Ramos (cell line): ENCODE measurements at regions not wholly inside any gene's neighbourhood (a gene's known extent, or its start where the extent isn't known, plus 50 kb on each side); places are given as distances from the start of the nearest gene placed in this dataset.
"Not testable (repeated sequence)": the region's sequence is repeated elsewhere in the genome, so short reads cannot be mapped to it uniquely, and the experiment has no call there.

Experiments
- in situ Hi-C: fragments of 300-500 bp; cut with MboI; formaldehyde crosslinking; loops from one replicate; pipeline ENCODE4 v1.14.3; 2022; ENCODE audit warnings: low sequenced_read_pairs; ENCODE audit not compliant: unreplicated experiment

GRCh38 chr14:38973083-38973700 lies 129.8 kb downstream of the SEC23A start:
- in situ Hi-C loops: no loop called here

DNA sequence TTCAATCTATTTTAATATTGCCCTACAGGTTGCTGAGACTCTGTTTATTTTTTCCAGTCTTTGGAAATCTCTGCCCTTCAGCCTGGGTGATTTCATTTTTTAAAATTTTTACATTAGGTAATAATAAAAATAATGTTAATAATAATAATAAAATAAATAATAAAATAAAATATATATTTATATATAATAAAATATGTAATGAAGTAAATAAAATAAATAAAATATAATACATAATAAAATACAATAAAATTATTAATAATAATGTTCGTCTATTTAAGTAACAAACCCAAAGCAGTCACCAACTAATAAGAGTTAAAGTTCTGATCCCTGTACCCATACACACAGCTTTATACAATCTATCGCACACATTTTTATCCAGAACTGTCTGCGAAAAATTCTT lies 130.5 kb downstream of the SEC23A start:
- in situ Hi-C loops: no loop called here

DNA sequence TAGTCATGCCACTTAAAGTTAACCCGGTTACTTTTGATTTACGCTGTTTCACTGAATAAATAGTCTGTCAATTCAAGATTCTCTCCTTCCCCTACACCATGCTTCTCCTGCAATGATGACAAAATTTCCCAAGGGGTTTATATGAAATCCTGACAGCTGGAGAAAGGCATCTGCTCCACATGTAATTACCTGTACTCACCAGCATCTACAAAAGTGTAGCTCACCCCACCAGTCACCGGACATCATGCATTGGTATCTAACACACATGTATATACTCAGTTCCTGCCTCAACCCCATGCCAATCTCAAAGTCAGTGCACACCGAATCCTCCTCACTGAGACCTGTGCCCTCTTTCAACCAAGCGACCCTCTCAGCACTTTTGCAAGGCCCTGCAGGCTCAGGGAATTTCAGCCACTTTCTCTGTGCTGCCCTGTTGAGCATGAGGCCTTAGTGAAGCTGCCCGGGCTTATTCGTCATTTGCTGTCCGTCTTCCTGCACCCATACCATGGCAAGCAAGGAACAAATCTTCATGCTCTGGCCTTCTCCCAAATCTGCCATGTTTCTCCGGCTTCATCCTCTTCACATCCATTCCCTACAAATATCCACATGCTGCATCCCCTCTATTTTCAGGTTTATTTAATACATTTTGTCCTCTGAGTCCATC lies 131.6 kb downstream of the SEC23A start:
- in situ Hi-C loops: no loop called here

DNA sequence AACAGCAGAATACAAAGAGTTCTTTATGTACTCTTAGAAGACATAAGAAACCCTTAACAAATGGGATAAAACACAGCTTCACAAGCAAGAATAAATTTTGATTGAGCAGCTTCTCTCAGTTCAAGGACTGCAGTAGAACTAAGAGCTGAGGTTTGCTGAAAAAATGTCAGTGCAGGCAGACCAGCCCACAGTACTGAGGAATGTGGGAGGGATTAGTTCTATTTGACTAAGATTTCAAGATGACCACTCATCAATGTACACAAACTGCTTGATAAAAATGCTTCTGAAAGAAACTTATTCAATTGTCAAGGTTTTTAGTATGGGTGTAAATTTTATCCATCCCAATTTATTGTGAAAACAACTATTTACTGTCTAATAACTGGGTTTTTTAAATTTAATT lies 138.4 kb downstream of the SEC23A start:
- in situ Hi-C loops: no loop called here

- in situ Hi-C loops: no loop called here
Measured at GRCh38 chr14:38960946-38961531, 142.0 kb downstream of the SEC23A start.

DNA sequence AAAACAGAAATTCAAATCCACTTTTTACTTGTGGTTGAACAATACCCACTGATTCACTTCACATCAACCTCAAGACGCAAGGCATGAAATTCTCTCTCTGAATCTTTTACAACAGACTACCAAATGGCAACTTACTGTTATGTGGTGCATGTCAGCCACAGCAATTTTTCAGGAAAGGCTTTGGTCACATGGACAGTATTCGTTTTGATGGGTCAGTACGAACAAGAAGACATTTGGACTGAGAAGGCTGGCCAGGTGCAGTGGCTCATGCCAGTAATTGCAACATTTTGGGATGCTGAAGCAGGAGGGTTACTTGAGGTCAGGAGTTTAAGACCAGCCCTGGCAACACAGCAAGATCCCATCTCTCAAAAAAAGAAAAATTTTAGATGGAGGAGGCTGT lies 144.0 kb downstream of the SEC23A start:
- in situ Hi-C loops: no loop called here

DNA sequence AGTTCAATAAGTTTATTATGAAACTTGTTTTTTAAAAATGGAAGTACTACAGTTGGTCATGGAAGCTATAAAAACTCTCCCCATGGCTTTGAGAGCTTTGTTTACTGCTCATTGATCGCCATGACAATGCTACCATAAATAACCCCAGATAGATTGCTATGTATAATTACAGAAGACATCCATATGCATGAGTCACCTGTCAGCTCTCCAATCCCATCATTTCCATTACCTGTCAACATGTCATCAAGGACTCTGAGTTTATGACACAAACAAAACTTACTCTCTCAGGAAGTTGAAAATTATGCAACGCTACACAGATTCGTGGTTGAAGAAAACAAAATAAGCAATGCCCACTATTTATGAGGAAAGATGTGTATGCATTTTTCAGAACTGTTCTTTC lies 144.4 kb downstream of the SEC23A start:
- in situ Hi-C loops: no loop called here

- in situ Hi-C loops: no loop called here
Measured at GRCh38 chr14:38951451-38951850, 151.6 kb downstream of the SEC23A start.

DNA sequence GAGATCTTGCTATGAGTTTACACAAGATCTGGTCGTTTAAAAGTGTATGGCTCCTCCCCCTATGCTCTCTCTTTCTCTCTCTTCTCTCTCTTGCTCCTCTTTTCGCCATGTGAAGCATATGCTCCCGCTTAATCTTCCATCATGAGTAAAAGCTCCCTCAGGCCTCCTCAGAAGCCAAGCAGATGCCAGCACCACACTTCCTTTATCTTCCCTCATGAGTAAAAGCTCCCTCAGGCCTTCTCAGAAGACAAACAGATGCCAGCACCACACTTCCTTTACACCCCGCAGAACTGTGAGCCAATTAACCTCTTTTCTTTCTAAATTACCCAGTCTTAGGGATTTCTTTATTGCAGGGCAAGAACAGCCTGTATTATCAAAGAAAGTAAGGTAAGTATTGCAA lies 152.4 kb downstream of the SEC23A start:
- in situ Hi-C loops: no loop called here

GRCh38 chr14:38948576-38948975 lies 154.5 kb downstream of the SEC23A start:
- in situ Hi-C loops: no loop called here

- in situ Hi-C loops: no loop called here
Measured at GRCh38 chr14:38948171-38948570, 154.9 kb downstream of the SEC23A start.

DNA sequence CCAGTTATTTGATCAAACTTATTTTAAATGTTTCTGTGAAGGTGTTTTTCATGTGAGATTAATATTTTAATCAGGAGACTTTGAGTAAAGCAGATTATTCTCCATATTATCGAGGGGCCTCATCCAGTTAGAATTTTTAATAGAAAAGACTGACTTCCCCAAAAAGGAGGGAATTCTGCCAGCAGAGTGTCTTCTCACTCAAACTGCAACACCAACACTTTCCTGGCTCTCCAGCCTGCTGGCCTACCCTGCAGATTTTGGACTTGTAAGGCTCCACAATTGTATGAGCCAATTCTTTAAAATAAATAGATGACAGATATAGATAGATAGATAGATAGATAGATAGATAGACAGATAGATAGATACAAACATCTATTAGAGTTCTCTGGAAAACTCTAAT lies 155.7 kb downstream of the SEC23A start:
- in situ Hi-C loops: no loop called here

GRCh38 chr14:38944691-38945090 lies 158.3 kb downstream of the SEC23A start:
- in situ Hi-C loops: no loop called here

DNA sequence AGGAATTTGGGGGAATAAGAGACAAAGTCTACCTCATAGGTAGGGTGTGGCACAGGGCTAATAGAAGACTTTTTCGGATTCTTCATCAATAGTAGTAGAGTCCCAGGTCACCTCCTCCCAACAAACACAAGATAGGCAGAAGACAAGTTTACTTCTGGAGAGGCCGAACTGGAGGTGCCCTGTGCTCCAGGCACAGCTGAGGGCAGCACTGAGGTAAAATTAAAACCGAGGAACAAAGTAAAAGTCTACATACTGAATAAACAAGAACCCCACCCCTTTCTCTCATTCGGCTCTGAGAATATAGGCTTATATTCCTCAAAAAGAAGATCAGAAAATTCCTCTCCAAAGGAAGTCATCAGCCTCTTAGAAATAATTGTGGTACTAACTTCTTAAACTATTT lies 161.5 kb downstream of the SEC23A start:
- in situ Hi-C loops: no loop called here

GRCh38 chr14:38932653-38933000 lies 170.4 kb downstream of the SEC23A start:
- in situ Hi-C loops: not testable (repeated sequence)

DNA sequence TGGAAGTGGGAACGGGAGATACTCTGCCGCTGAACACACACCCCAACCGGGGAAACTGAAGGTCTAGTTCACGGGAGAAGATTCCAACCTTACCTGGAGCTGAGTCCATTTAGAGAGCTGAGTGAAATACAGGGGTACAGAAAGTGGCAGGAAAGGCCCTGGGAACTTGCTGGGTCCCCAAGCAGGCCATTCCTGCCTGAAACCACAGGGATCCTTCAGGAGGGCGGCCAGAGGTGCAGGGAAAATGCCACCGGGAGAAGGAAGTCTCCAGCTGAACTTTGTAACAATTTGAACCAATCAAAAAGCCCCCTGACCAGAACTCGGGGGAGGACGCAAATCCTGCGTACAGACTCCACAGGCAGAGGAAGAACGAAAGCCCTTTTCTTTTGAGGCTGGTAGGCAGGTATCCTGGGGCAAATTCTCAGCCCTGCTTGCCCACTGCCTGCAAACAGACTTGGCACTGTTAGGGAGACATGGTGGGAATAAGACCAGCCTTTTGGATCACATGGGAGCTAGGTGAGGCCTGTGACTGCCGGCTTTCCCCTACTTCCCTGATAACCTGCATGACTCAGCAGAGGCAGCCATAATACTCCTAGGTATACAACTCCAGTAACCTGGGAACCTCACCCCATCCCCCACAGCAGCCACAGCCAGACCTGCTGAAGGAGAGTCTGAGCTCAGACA lies 170.9 kb downstream of the SEC23A start:
- in situ Hi-C loops: no loop called here

DNA sequence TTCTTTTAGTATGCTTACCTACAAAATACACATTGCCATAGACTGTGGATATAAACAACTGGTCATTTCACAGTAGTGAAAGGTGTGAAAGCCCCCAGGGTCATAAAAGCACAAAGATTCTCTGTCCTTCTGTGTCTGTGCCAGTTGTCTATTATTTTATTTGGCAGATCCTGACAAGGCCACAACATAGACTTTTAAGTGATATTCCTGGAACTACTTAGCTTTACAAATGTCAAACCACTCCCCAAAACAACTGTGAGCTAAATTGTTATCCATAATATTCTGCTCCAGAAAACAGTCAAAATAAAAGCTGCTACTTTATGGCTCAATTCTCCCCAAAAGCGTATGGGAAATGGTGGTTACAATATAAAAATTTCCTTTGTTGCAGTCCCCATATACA lies 172.1 kb downstream of the SEC23A start:
- in situ Hi-C loops: no loop called here

- in situ Hi-C loops: no loop called here
Measured at GRCh38 chr14:38930022-38930421, 173.0 kb downstream of the SEC23A start.

GRCh38 chr14:38929416-38929815 lies 173.6 kb downstream of the SEC23A start:
- in situ Hi-C loops: no loop called here

- in situ Hi-C loops: not testable (repeated sequence)
Measured at GRCh38 chr14:38921893-38922292, 181.1 kb downstream of the SEC23A start.

DNA sequence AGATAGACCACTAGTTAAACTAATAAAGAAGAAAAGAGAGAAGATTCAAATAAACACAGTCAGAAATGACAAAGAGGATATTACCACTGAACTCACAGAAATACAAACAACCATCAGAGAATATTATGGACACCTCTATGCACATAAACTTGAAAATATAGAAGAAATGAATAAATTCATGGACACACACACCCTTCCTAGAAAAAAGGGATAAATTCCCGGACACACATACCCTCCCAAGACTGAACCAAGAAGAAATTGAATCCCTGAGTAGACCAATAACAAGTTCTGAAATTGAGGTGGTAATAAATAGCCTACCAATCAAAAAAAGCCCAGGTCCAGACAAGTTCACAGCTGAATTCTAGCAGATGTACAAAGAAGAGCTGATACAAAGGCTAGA lies 187.9 kb downstream of the SEC23A start:
- in situ Hi-C loops: no loop called here
